Adipocyte (in vitro differentiated cells): ENCODE measurements at regions not wholly inside any gene's neighbourhood (a gene's known extent, or its start where the extent isn't known, plus 50 kb on each side); places are given as distances from the start of the nearest gene placed in this dataset.

Experiments
- DNase-seq: peaks from one replicate; pipeline ENCODE4 v3.0.0-alpha.2; 2015; ENCODE audit warnings: low read depth
- H3K27me3 ChIP-seq: replicated peaks from 2 replicates; pipeline ENCODE4 v1.7.0; 2013; ENCODE audit warnings: mild to moderate bottlenecking, low read length, moderate library complexity; ENCODE audit not compliant: control insufficient read depth, insufficient read depth
- H3K36me3 ChIP-seq: 2 replicates; pipeline ENCODE4 v1.7.0; 2013; ENCODE audit warnings: low read length, mild to moderate bottlenecking, moderate library complexity; ENCODE audit not compliant: control insufficient read depth, insufficient read depth, severe bottlenecking
- H3K4me1 ChIP-seq: 2 replicates; pipeline ENCODE4 v1.7.0; 2013; ENCODE audit warnings: mild to moderate bottlenecking, low read length, moderate library complexity; ENCODE audit not compliant: control insufficient read depth, insufficient read depth
- H3K4me3 ChIP-seq: 2 replicates; pipeline ENCODE4 v1.7.0; 2013; ENCODE audit warnings: mild to moderate bottlenecking, low read length, moderate library complexity
- H3K9ac ChIP-seq: 2 replicates; pipeline ENCODE4 v1.7.0; 2013; ENCODE audit warnings: mild to moderate bottlenecking, low read length, moderate library complexity
- H3K9me3 ChIP-seq: 2 replicates; pipeline ENCODE4 v1.7.0; 2013; ENCODE audit warnings: mild to moderate bottlenecking, low read length, moderate library complexity; ENCODE audit not compliant: control insufficient read depth

DNA sequence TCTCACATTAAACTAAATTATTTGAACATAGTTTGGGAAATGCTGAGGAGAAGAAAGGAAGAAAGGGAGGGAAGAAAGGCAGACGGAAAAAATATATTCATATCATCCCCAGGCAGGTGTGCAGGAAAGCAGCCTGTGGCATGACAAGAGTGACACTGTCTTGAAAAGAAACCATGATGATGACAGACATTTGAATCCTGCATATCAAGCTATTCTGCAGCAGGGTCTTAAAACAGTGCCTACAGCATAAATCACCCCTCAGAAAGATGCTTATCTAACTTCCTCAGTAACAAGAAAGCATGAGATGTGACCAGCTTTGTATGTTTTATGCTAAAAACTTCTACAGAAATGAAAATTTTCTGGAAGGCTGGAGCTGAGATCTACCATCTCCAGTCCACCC lies 144.5 kb upstream of the GRM7 start:
- Histone ChIP-seq H3K4me1 (no peaks in the 10 kb centered on the region), H3K4me3 (no peak overlapping the region), H3K36me3 (no peaks in the 10 kb centered on the region), H3K27me3 (no peaks in the 10 kb centered on the region), H3K9me3 (peaks cover 1% of the 10 kb centered on the region), H3K9ac (no peak overlapping the region)
- DNase-seq, result no peak

DNA sequence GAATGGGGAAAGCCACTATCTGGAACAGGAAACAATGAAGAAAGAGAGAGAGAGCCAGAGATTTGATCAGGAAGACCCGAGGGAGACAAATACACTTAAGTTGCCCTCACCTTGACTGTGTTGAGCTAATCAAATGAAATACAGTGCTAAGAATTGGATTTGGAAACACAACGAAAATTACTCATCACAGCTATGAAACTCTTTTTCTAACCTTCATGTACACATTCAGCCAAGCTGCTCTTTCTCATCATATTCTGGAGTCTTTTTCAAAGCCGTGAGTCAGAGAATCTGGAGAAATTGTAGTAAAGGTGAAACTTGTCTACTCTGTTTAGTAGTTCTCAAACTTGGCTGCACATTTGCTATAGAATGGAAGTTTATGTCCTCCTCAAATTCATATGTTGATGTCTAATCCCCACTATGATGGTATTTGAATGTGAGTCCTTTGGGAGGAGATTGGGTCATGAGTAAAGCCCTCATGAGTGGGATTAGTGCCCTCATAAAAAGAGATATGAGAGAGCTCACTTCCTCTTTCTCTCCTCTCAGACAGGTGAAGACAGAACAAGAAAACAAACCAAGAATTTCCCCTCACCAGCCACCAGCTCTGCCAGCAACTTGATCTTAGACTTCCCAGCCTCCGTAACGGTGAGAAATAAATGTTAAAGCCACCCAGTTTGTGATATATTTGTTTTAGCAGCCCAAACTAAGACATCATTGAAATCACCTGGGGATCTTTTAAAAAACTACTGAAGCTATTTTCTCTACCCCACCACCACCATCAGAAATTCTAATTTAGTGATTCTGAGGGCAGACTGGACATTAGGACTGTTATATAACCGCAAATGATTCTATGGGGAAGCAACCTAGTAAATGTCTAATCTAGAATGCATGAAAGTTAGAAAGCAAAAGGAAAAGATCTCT lies 143.6 kb upstream of the GRM7 start:
- Histone ChIP-seq H3K4me1 (no peaks in the 10 kb centered on the region), H3K9ac (no peak overlapping the region), H3K4me3 (no peak overlapping the region), H3K36me3 (no peaks in the 10 kb centered on the region), H3K9me3 (peaks cover 3% of the 10 kb centered on the region), H3K27me3 (no peaks in the 10 kb centered on the region)
- DNase-seq, result no peak

DNA sequence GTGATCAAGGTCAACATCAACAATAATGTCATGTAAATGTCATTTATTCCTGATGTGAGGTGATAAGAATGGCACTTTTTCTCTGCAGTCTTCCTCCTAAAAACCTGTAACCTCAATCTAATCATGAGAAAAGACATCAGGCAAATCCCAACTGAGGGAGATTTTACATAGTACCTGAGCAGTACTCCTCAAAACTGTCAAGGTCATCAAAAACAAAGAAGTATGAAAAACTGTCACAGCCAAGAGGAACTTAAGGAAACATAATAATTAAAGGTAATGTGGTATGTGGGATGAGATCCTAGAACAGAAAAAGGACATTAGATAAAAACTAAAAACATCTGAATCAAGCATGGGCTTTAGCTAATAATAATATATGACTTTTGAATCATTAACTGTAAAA lies 140.9 kb upstream of the GRM7 start:
- H3K4me1 ChIP-seq, result no peaks in the 10 kb centered on the region
- no peaks in the 10 kb centered on the region for H3K36me3 ChIP-seq
- no peak overlapping the region for H3K9ac ChIP-seq
- H3K4me3 ChIP-seq, result no peak overlapping the region
- H3K9me3 ChIP-seq, result peaks cover 3% of the 10 kb centered on the region
- H3K27me3 ChIP-seq, result no peaks in the 10 kb centered on the region
- no peak for DNase-seq

DNA sequence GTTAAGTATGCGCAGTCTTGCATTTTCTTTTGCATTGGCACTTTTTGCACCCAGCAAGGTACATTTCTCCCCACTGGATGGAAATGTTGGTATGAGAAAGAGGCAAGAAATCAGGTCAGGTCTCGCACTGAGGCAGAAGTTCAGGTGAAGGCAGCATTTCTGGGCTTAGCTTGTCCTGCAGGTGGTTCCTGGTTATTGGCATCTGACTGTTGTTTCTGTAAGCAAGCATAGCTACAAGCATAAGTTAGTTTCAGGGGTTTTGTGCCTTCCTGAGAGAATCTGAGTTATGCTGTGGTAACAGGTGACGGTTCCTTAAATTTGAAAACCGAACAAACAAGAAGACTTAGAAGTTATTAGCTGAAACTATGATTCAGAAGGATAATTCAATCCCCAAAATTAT lies 139.4 kb upstream of the GRM7 start:
- no peak overlapping the region for H3K4me3 ChIP-seq
- no peak overlapping the region for H3K9ac ChIP-seq
- H3K36me3 ChIP-seq, result no peaks in the 10 kb centered on the region
- H3K4me1 ChIP-seq, result no peaks in the 10 kb centered on the region
- peaks cover 4% of the 10 kb centered on the region for H3K9me3 ChIP-seq
- H3K27me3 ChIP-seq, result no peaks in the 10 kb centered on the region
- no peak for DNase-seq

DNA sequence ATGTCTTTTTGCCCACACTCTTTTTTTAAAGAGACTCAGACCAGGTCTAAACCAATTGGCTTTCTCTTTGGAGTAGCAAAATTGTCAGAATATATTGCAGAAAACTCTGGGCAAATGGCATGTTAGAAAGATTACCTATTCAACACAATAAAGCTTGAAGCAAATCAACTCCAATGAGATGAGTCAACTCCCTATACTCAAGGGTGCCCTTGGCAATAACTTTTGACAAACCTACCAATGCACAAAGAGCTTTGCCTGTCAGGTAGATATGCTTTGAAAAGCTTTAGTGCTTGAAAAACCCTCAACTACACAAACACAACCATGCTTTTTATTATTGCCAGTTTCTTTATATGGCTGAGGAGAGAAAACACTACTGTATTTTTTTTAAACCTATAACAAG lies 137.7 kb upstream of the GRM7 start:
- Histone ChIP-seq H3K27me3 (no peaks in the 10 kb centered on the region), H3K36me3 (no peaks in the 10 kb centered on the region), H3K4me1 (no peaks in the 10 kb centered on the region), H3K9ac (no peak overlapping the region), H3K9me3 (peaks cover 9% of the 10 kb centered on the region), H3K4me3 (no peak overlapping the region)
- no peak for DNase-seq

DNA sequence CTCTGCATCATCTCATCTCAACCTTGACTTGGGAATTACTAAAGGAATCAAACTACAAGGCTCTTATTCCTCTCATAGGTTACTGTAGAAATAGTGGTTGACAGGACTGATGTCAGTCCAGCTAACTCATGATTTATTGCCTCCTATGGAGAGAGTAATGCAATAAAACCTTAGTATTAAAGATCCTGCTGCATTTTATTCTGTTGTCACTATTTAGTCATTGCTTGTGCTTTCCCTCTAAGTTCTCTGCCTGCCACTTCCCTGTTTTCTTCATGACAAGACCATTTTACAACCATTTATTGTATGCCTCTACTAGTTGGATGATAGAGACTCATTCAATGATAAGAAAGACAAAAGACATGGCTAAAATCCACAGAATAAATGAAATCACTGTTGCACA lies 134.1 kb upstream of the GRM7 start:
- Histone ChIP-seq H3K9ac (no peak overlapping the region), H3K36me3 (no peaks in the 10 kb centered on the region), H3K27me3 (no peaks in the 10 kb centered on the region), H3K4me1 (no peaks in the 10 kb centered on the region), H3K9me3 (peaks cover 6% of the 10 kb centered on the region), H3K4me3 (no peak overlapping the region)
- no peak for DNase-seq

DNA sequence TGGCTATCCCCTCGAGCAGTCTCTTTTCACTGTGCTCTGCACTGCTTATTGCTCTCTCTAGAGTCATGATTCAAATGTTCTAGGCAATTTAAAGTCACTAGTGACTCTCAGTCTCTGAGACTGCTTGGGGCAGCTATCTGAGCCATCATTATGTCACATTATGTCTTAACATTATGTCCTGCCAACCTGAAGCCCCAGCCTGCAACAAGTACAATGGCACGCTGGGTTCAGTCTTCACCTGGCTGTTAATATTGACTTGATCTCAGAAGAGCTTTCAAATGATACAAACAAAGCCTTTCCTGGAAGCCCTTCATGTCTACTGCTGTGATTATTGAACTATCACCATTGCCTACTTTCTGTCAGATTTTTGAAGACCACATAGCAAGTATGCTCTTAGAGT lies 128.1 kb upstream of the GRM7 start:
- no peaks in the 10 kb centered on the region for H3K36me3 ChIP-seq
- no peaks in the 10 kb centered on the region for H3K4me1 ChIP-seq
- DNase-seq, result no peak
- H3K27me3 ChIP-seq, result no peaks in the 10 kb centered on the region
- no peak overlapping the region for H3K4me3 ChIP-seq
- H3K9me3 ChIP-seq, result peaks cover 4% of the 10 kb centered on the region
- no peak overlapping the region for H3K9ac ChIP-seq

DNA sequence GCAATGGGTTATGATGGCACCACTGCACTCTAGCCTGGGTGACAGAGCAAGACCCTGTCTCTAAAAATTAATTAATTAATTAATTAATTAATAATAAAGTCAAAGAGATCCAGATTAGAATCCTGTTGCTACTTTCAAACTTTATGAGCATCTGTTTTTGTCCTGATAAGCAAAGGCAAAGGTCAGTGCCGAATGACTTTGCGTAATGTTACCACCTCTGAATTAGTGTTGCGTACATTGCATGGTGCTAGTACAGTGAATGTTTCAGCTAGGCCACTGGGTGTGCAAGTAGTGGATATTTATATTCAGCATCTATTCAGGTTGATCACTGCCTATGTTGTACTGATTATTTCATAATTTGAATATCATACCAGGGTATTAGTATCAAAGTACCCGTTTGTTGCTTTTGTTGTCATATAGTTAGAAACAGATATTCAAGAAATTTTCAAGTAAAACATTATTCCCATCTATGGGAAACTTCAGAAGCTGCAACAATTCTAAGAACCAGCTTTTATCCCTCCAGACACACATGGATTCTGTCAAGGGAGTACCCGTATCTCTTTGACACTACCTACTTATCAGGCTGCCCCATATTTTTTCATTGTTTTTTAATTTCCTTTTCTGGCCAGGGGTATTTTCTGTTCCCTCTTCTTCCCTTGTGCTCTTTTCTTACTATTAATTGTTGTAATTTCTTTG lies 127.1 kb upstream of the GRM7 start:
- no peak for DNase-seq

DNA sequence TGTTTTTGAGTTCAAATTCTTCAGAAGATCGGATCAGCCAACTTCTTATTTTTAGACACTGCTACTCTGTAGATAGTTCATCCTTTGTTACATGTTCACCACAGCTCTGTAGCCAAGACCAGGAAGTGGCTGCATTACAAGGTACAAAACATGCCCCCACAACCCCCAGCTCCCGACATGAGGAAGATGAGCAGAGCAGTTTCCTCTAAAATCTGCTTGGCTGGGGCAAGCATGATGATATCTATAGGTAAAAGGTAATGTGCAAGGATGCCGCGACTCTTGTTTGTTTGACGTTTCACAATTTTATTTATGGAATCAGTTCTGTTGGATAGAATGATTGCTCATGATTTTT lies 126.5 kb upstream of the GRM7 start:
- no peak for DNase-seq
- H3K9me3 ChIP-seq, result peaks cover 4% of the 10 kb centered on the region
- H3K4me1 ChIP-seq, result no peaks in the 10 kb centered on the region
- H3K27me3 ChIP-seq, result no peaks in the 10 kb centered on the region
- H3K36me3 ChIP-seq, result no peaks in the 10 kb centered on the region
- no peak overlapping the region for H3K9ac ChIP-seq
- no peak overlapping the region for H3K4me3 ChIP-seq

More for the DNA sequence above, 127.1 kb upstream of the GRM7 start:
- Histone ChIP-seq H3K9me3 (peaks cover 4% of the 10 kb centered on the region), H3K36me3 (no peaks in the 10 kb centered on the region), H3K4me3 (no peak overlapping the region), H3K9ac (no peak overlapping the region), H3K4me1 (no peaks in the 10 kb centered on the region), H3K27me3 (no peaks in the 10 kb centered on the region)

DNA sequence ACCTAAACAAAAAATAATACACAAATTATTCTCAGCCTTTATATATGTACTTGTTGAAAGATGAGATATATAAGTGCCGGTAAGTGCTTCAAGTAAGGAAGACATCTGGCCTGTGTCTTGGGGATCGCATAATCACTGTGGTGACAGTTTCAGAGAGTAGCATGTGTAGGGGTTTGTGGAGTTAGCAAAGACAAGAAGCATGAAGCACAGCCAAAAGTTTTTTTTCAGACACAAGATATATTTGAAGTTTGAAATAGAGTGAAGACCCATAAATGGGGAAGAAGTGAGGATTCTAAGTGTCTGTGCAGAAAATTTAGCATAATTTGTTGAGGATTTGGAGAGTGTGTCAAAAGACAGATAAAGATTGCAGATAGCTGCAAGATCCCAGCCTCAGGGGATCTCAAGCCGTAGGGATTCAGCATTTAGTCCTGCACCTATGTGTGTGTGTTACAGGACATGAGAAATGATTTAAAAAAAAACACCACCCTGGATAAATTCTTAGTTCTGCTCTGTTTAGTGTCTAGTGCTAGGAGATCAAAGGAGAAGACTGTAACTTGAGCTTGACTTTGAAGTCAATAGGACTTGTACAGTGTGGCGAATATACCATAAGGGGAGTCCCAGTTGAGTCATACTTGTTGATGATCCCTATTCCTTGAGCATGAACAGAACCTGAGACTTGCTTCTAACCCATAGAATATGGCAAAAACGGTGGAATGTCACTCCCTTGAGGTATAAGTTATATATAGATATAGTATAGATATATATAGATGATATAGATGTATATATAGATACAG lies 123.9 kb upstream of the GRM7 start:
- Histone ChIP-seq H3K4me3 (no peak overlapping the region), H3K9me3 (peaks cover 4% of the 10 kb centered on the region)

DNA sequence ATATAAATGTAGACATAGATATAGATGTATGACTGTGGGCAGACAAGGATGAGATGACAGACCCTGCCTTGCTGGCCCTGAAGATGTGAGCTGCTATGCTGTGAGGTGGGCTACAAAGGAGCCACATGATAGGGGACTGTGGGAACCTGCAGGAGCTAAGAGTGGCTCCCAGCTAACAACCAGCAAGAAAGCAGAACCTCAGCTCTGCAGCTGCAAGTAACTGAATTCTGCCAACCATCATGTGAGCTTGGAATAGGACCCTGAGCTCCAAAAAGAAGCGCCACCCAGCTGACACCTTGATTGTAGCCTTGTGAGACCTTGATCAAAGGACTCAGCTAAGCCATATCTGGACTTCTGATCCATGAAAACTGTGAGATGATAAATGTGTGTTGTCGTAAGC lies 123.3 kb upstream of the GRM7 start:
- no peaks in the 10 kb centered on the region for H3K4me1 ChIP-seq
- H3K9me3 ChIP-seq, result peaks cover 4% of the 10 kb centered on the region
- H3K4me3 ChIP-seq, result no peak overlapping the region
- no peaks in the 10 kb centered on the region for H3K27me3 ChIP-seq
- H3K36me3 ChIP-seq, result no peaks in the 10 kb centered on the region
- no peak overlapping the region for H3K9ac ChIP-seq
- DNase-seq, result no peak

More for the DNA sequence above, 123.9 kb upstream of the GRM7 start:
- H3K9ac ChIP-seq, result no peak overlapping the region
- no peak for DNase-seq
- no peaks in the 10 kb centered on the region for H3K27me3 ChIP-seq
- H3K36me3 ChIP-seq, result no peaks in the 10 kb centered on the region
- no peaks in the 10 kb centered on the region for H3K4me1 ChIP-seq
